ENCODE measurements at regions not wholly inside any gene's neighbourhood (a gene's known extent, or its start where the extent isn't known, plus 50 kb on each side); places are given as distances from the start of the nearest gene placed in this dataset.
A peak's percentile ranks its signal among the peaks of the same experiment; 100 is the strongest.

- no peak for ATAC-seq
- in situ Hi-C loops (cut with MboI; ENCODE audit: low sequenced_read_pairs in 4 of 4) (loop anchor here in 2 of 4 donors (25.0 kb wide), 1 partner anchor 916 kb away; no protein-coding TSS in a partner anchor), intact Hi-C loops (cut with DNase I; ENCODE audit: low total_unique reads) (no loop called here)
These were observed 107.3 kb upstream of the LPP start for GRCh38 chr3:188046561-188047211.

GRCh38 chr3:188047536-188047935 lies 106.4 kb upstream of the LPP start:
- no peak overlapping the region for H3K4me3 ChIP-seq
- in situ Hi-C loops (cut with MboI; ENCODE audit: low sequenced_read_pairs in 4 of 4) (loop anchor here in 2 of 4 donors (25.0 kb wide), 1 partner anchor 915 kb away; no protein-coding TSS in a partner anchor), intact Hi-C loops (cut with DNase I; ENCODE audit: low total_unique reads) (no loop called here)
- TF ChIP-seq, protein P1, sequence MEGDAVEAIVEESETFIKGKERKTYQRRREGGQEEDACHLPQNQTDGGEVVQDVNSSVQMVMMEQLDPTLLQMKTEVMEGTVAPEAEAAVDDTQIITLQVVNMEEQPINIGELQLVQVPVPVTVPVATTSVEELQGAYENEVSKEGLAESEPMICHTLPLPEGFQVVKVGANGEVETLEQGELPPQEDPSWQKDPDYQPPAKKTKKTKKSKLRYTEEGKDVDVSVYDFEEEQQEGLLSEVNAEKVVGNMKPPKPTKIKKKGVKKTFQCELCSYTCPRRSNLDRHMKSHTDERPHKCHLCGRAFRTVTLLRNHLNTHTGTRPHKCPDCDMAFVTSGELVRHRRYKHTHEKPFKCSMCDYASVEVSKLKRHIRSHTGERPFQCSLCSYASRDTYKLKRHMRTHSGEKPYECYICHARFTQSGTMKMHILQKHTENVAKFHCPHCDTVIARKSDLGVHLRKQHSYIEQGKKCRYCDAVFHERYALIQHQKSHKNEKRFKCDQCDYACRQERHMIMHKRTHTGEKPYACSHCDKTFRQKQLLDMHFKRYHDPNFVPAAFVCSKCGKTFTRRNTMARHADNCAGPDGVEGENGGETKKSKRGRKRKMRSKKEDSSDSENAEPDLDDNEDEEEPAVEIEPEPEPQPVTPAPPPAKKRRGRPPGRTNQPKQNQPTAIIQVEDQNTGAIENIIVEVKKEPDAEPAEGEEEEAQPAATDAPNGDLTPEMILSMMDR (IDR thresholded peaks at IDR 0.05 in 4 of 5, conservative IDR thresholded peaks at IDR 0.05 in 1 of 5): no peak
- no peaks in the 10 kb centered on the region for H3K36me3 ChIP-seq
- H3K4me1 ChIP-seq: peaks cover 4 to 6% of the 10 kb centered on the region in 2 donors
- DNase-seq: no peak
- ATAC-seq: no peak
- no peak overlapping the region for H3K27ac ChIP-seq
- no peaks in the 10 kb centered on the region for H3K9me3 ChIP-seq
- H3K27me3 ChIP-seq: no peaks in the 10 kb centered on the region

More at GRCh38 chr3:188046561-188047211, 107.3 kb upstream of the LPP start:
- no peak for TF ChIP-seq POLR2A (IDR thresholded peaks at IDR 0.05)
- TF ChIP-seq, protein P1 (IDR thresholded peaks at IDR 0.05 in 4 of 5, conservative IDR thresholded peaks at IDR 0.05 in 1 of 5): no peak
- Histone ChIP-seq H3K9me3 (no peaks in the 10 kb centered on the region), H3K27me3 (no peaks in the 10 kb centered on the region), H3K36me3 (no peaks in the 10 kb centered on the region), H3K4me1 (peaks cover 5 to 7% of the 10 kb centered on the region in 2 donors), H3K4me3 (no peak overlapping the region), H3K27ac (no peak overlapping the region)
- no peak for DNase-seq

- DNase-seq: no peak
- no peak for TF ChIP-seq POLR2A (IDR thresholded peaks at IDR 0.05)
- TF ChIP-seq, protein P1 (IDR thresholded peaks at IDR 0.05 in 4 of 5, conservative IDR thresholded peaks at IDR 0.05 in 1 of 5): no peak
- Histone ChIP-seq H3K4me1 (peaks cover 26% of the 10 kb centered on the region in 2 donors), H3K27ac (peak overlapping the region in 1 of 4 donors; percentile 87), H3K4me3 (no peak overlapping the region), H3K9me3 (no peaks in the 10 kb centered on the region), H3K36me3 (no peaks in the 10 kb centered on the region), H3K27me3 (no peaks in the 10 kb centered on the region)
- no peak for ATAC-seq
- in situ Hi-C loops (cut with MboI; ENCODE audit: low sequenced_read_pairs in 4 of 4) (loop anchor here in 3 of 4 donors (10.0 to 25.0 kb wide), 3 partner anchors 905 to 1087 kb away; no protein-coding TSS in a partner anchor), intact Hi-C loops (cut with DNase I; ENCODE audit: low total_unique reads) (loop anchor here (5.0 to 10.0 kb wide), 3 partner anchors 303 to 902 kb away; partner anchors contain the start of gene BCL6)
These were observed 104.1 kb upstream of the LPP start for GRCh38 chr3:188049606-188050530.

DNA sequence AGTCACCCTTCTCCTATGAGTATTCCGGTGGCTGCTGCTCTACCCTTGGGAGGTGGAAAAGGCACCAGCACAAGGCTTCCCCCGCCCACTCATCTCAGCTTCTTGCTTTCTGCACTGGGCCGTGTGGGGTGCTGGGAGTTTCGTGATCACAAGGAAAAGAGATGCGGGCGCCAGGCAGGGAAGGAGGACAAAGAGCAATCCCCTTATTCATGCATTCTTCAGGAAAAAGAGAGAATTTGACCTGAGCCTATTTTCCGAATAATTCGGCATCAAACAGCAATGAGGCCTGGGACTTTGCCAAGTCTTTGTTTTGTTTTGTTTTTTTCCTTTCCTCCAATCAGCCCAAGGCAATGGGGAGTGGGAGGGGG lies 102.2 kb upstream of the LPP start:
- TF ChIP-seq, protein P1 (IDR thresholded peaks at IDR 0.05 in 4 of 5, conservative IDR thresholded peaks at IDR 0.05 in 1 of 5): no peak
- no peak for TF ChIP-seq POLR2A (IDR thresholded peaks at IDR 0.05)
- intact Hi-C loops (cut with DNase I; ENCODE audit: low total_unique reads) (loop anchor here (5.0 to 10.0 kb wide), 3 partner anchors 304 to 901 kb away; partner anchors contain the start of gene BCL6), in situ Hi-C loops (cut with MboI; ENCODE audit: low sequenced_read_pairs in 4 of 4) (loop anchor here in 1 of 4 donors (10.0 to 25.0 kb wide), 2 partner anchors 903 to 1086 kb away; no protein-coding TSS in a partner anchor)
- peak overlapping the region; percentile 71 to 87 (median 74) for H3K27ac ChIP-seq
- H3K4me1 ChIP-seq: peaks cover 26% of the 10 kb centered on the region in 2 donors
- ATAC-seq (peak; percentile 29 to 52), DNase-seq (peak in 1 of 2 donors; percentile 76)
- no peaks in the 10 kb centered on the region for H3K9me3 ChIP-seq
- no peaks in the 10 kb centered on the region for H3K27me3 ChIP-seq
- H3K36me3 ChIP-seq: no peaks in the 10 kb centered on the region
- peak overlapping the region in 3 of 4 donors; percentile 1 to 29 (median 11) for H3K4me3 ChIP-seq

All from gastrocnemius medialis (tissue), 4 donors.